Heart right ventricle (tissue), 16 donors: ENCODE measurements at regions not wholly inside any gene's neighbourhood (a gene's known extent, or its start where the extent isn't known, plus 50 kb on each side); places are given as distances from the start of the nearest gene placed in this dataset.

Experiments used
- ATAC-seq, 8 donors: fragments of 200-7000 bp; cut with Tn5 transposase; one replicate each; pipeline ENCODE4 v1.9.1; 2020; ENCODE audit warnings: mild to moderate bottlenecking in 8 of 8, moderate library complexity in 8 of 8, moderate number of reproducible peaks in 1 of 8
- DNase-seq, 2 donors: peaks; one replicate each; pipeline ENCODE4 v3.0.0-alpha.2; 2020
- H3K27ac ChIP-seq, 10 donors: fragments of 200-600 bp; sonication (generic) in 2 of 10; one replicate each; pipeline versions ENCODE4 v1.5.0 to v1.8.0; 2020 to 2022; ENCODE audit warnings: mild to moderate bottlenecking in 3 of 10
- H3K27me3 ChIP-seq, 7 donors: fragments of 200-600 bp; one replicate each; pipeline ENCODE4 v1.8.0; 2021 to 2022; ENCODE audit warnings: mild to moderate bottlenecking in 2 of 7
- H3K36me3 ChIP-seq, 9 donors: fragments of 200-600 bp; sonication (generic) in 1 of 9; one replicate each; pipeline versions ENCODE4 v1.5.0 to v1.8.0; 2020 to 2022; ENCODE audit warnings: mild to moderate bottlenecking in 2 of 9
- H3K4me1 ChIP-seq, 9 donors: fragments of 200-600 bp; sonication (generic) in 1 of 9; one replicate each; pipeline versions ENCODE4 v1.5.0 to v1.8.0; 2020 to 2022; ENCODE audit warnings: mild to moderate bottlenecking in 4 of 9
- H3K4me3 ChIP-seq, 10 donors: fragments of 200-600 bp; sonication (generic) in 2 of 10; one replicate each; pipeline versions ENCODE4 v1.5.0 to v1.8.0; 2020 to 2022; ENCODE audit warnings: mild to moderate bottlenecking in 7 of 10, moderate library complexity in 2 of 10
- H3K9me3 ChIP-seq, 11 donors: fragments of 200-600 bp in 10 of 11; sonication (generic) in 2 of 11; one replicate each; pipeline versions ENCODE4 v1.5.0 to v1.8.0; 2013 to 2022; ENCODE audit warnings: mild to moderate bottlenecking in 2 of 11, control low read depth in 1 of 11, moderate library complexity in 1 of 11
- WGBS, 2 donors: extraction: QIAGEN DNeasy Blood & Tissue Kit; methylation state at CpG; one replicate each; pipeline ENCODE4 v1.1.7; 2013; ENCODE audit warnings: inconsistent platforms in 1 of 2; 5-methylcytosine and 5-hydroxymethylcytosine counted together
- intact Hi-C, 10 donors: fragments of 100-400 bp; cut with DNase I; formaldehyde crosslinking; loops; one replicate each; pipeline versions ENCODE4 v1.11.1 to v1.14.2; 2022
- TF ChIP-seq, protein P1 (sequence below), 9 donors: fragments of 200-600 bp; sonication (generic) in 2 of 9; IDR thresholded peaks; one replicate each; pipeline versions ENCODE4 v1.5.0 to v1.8.0; 2021 to 2022; ENCODE audit warnings: antibody characterized with exemption in 9 of 9, mild to moderate bottlenecking in 5 of 9, moderate library complexity in 1 of 9
- donor health status: Arrhythmogenic right ventricular cardiomyopathy.
- donor health status: ischemic (EF 13 %, LVEDD 7.1; RV severe dilation, severe dysfunction).
- donor health status: healthy with polysubstance abuse.
- donor health status: DM: no; HTN: yes; CAD: no.
- donor health status: DM: no; HTN: no; CAD: no.
- donor health status: ischemic (EF 25% LVEDD 6.9; RV normal size, moderate dysfunction).
- donor health status: ischemic (EF 25% LVEDD 5.7; RV mildly dilated, moderate dysfunction).
- donor health status: healthy.
- donor health status: DM: yes; HTN: yes; CAD: no.
- donor health status: Ischemic cardiomyopathy.
- donor health status: ischemic (EF 35%, LVEDD 5.7; RV mildly dilated, moderate dysfunction).
- donor health status: nonischemic (EF 11% LVEDD 7.7; RV severe dilation, severe dysfunction).
- donor health status: DM: yes; HTN: yes; CAD: no.
- donor health status: PGD.
- donor health status: ischemic (EF 29% LVEDD 5.4; RV normal size, mild dysfunction).
- donor health status: nonischemic (EF 23%, LVEDD 6.1; RV moderate dilation, normal function).

DNA sequence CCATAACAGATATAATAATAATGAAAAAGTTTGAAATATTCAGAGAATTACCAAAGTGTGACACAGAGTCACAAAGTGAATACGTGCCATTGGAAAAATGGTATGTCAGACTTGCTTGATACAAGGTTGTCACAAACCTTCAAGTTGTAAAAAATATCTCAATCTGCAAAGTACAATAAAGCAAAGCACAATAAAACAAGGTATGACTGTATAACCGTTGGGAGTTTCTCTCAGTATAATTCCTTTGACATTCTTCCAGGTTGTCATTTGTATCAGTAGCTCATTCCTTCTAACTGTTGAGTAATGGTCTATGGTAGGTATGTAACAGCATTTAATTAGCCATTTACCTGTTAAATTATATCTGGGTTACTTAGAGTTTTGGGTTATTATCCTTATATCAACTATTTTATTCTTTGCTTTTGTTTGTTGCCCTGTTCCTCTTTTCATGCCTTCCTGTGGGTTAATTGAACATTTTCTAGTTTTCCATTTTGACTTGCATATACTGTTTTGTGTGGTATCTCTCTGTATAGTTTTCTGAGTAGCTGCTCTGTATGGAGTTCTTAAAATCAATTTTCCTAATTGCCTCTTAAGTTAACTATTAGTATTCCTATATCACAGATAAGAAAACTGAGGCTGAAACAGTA is 112.5 kb downstream of the SUCNR1 start:
- ATAC-seq (no peak), DNase-seq (no peak)
- H3K36me3 ChIP-seq: no peaks in the 10 kb centered on the region
- no peak overlapping the region for H3K27ac ChIP-seq
- no peaks in the 10 kb centered on the region for H3K27me3 ChIP-seq
- TF ChIP-seq, protein P1, sequence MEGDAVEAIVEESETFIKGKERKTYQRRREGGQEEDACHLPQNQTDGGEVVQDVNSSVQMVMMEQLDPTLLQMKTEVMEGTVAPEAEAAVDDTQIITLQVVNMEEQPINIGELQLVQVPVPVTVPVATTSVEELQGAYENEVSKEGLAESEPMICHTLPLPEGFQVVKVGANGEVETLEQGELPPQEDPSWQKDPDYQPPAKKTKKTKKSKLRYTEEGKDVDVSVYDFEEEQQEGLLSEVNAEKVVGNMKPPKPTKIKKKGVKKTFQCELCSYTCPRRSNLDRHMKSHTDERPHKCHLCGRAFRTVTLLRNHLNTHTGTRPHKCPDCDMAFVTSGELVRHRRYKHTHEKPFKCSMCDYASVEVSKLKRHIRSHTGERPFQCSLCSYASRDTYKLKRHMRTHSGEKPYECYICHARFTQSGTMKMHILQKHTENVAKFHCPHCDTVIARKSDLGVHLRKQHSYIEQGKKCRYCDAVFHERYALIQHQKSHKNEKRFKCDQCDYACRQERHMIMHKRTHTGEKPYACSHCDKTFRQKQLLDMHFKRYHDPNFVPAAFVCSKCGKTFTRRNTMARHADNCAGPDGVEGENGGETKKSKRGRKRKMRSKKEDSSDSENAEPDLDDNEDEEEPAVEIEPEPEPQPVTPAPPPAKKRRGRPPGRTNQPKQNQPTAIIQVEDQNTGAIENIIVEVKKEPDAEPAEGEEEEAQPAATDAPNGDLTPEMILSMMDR (IDR thresholded peaks at IDR 0.05): no peak
- no peak overlapping the region for H3K4me3 ChIP-seq
- intact Hi-C loops: no loop called here
- H3K4me1 ChIP-seq: no peaks in the 10 kb centered on the region
- WGBS, 2 donors: 85 to 91% methylated on average over 2 of the region's 2 CpGs
- peaks cover 0 to 4% (median 0%) of the 10 kb centered on the region in 11 donors for H3K9me3 ChIP-seq

DNA sequence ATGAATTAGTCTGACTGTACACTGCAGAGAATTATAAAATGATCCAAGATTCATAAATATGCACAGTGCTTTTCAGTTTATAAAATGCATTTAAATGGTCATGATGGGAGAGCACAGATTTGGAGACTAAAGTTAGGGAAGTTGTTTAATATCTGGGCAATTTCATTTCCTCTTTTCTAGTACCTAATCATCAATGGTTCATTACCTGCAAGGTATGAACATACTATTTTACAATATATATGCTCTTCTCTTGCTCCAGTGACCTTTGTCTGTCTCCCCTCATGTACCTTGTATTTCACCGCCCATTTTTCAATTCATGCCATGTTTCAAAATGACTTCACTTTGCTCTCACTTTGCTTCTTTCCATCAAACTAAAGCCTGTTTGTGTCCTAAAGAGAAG is 114.5 kb downstream of the SUCNR1 start:
- 91 to 94% methylated on average over 1 of the region's 1 CpG for WGBS, 2 donors
- DNase-seq: no peak
- no peak for ATAC-seq
- H3K27me3 ChIP-seq: no peaks in the 10 kb centered on the region
- H3K36me3 ChIP-seq: no peaks in the 10 kb centered on the region
- intact Hi-C loops: no loop called here
- H3K4me3 ChIP-seq: no peak overlapping the region
- TF ChIP-seq, protein P1 (IDR thresholded peaks at IDR 0.05): no peak
- no peak overlapping the region for H3K27ac ChIP-seq
- H3K9me3 ChIP-seq: peaks cover 0 to 4% (median 0%) of the 10 kb centered on the region in 11 donors
- no peaks in the 10 kb centered on the region for H3K4me1 ChIP-seq

DNA sequence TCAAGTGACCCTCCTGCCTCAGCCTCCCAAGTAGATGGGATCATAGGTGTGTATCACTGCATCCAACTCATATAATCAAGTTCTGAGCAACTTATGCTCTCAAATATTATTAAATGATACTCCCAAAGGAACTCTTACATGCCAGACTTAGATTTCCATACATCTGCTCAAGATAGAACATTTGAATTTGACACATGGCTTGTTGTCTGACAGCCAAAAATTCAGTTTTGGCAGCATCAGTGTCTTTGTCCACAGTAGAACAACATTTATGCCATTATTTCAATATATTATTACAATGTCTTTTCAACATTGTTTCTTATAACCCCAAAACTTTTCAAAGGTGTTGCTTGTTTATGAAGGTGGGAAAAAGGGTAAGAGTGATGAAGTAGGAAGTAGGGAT is 116.2 kb downstream of the SUCNR1 start:
- no peak for DNase-seq

DNA sequence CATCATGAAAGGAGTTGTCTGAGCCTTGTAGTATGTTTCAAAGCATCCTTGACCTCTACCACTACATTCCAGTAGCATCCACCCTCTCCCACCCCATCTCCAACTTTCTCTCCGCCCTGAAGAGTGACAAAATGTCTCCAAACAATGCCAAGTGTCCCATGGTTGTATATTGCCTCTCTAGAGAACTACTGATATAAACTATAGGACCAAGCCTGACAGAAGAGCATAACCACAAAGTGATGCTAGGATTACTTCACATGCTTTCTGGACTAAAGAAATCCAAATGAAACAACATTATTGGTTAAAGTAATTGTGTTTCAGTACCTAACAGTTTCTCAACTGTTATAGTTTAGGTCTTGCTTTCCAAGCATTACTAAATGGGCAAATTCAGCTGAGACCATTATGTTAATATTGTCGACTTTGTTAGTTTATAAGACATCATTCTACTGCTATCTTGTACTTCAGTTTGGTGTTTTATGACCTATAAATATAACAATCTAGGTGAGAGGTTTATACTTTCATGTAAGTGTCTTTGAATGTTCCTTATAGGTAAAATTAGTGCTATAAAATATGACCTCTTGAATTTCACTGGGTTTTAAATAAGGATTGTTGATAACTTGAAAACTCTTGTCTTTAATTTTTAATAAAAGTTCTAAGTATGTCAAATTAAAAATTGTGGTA is 117.4 kb downstream of the SUCNR1 start:
- TF ChIP-seq, protein P1 (IDR thresholded peaks at IDR 0.05): no peak
- DNase-seq (no peak), ATAC-seq (no peak)
- Histone ChIP-seq H3K36me3 (no peaks in the 10 kb centered on the region), H3K9me3 (no peaks in the 10 kb centered on the region), H3K4me3 (no peak overlapping the region), H3K27me3 (no peaks in the 10 kb centered on the region), H3K4me1 (no peaks in the 10 kb centered on the region), H3K27ac (no peak overlapping the region)
- intact Hi-C loops: no loop called here
- WGBS, 2 donors: 55 to 72% methylated on average over 2 of the region's 2 CpGs

More for the DNA sequence above, 116.2 kb downstream of the SUCNR1 start:
- Histone ChIP-seq H3K4me3 (no peak overlapping the region), H3K9me3 (peaks cover 0 to 4% (median 0%) of the 10 kb centered on the region in 11 donors), H3K36me3 (no peaks in the 10 kb centered on the region), H3K4me1 (no peaks in the 10 kb centered on the region), H3K27ac (no peak overlapping the region), H3K27me3 (no peaks in the 10 kb centered on the region)
- intact Hi-C loops: no loop called here
- TF ChIP-seq, protein P1 (IDR thresholded peaks at IDR 0.05): no peak
- no peak for ATAC-seq
